DMS 273 (cell line): ENCODE measurements at regions not wholly inside any gene's neighbourhood (a gene's known extent, or its start where the extent isn't known, plus 50 kb on each side); places are given as distances from the start of the nearest gene placed in this dataset.
"Not testable (repeated sequence)": the region's sequence is repeated elsewhere in the genome, so short reads cannot be mapped to it uniquely, and the experiment has no call there.

Source experiments
- DNase-seq: peaks from one replicate; lab custom pipeline; 2025; ENCODE audit not compliant: unreplicated experiment; lab: John Stamatoyannopoulos, UW

GRCh38 chr12:17369556-17369955 is 720.4 kb downstream of the RERGL start:
- no peak for DNase-seq

- no peak for DNase-seq
Observed at GRCh38 chr12:17361224-17361623, 728.8 kb downstream of the RERGL start.

DNA sequence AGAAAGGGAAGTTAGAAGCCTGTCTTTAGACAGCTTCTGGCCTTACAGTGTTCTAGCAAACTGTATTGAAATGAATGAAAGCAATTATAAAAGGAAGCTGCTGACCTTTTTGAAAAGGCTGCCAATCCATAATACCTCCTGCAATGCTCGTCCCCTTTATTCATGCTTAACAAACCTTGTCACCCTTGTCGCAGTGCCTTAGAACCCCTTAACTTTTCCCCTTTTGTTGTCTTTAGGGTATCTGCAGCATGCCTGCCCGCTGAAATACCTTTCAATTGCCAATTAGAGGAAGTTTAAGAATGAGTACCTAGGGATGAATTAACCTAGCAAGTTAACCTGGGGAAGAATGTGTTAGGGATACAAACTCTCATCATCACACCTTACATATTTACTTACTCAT is 731.2 kb downstream of the RERGL start:
- no peak for DNase-seq

GRCh38 chr12:17357396-17357795 is 732.6 kb downstream of the RERGL start:
- DNase-seq, result no peak

- DNase-seq, result no peak
Observed at GRCh38 chr12:17352164-17352563, 737.8 kb downstream of the RERGL start.

- no peak for DNase-seq
Observed at GRCh38 chr12:17348311-17348710, 741.7 kb downstream of the RERGL start.

DNA sequence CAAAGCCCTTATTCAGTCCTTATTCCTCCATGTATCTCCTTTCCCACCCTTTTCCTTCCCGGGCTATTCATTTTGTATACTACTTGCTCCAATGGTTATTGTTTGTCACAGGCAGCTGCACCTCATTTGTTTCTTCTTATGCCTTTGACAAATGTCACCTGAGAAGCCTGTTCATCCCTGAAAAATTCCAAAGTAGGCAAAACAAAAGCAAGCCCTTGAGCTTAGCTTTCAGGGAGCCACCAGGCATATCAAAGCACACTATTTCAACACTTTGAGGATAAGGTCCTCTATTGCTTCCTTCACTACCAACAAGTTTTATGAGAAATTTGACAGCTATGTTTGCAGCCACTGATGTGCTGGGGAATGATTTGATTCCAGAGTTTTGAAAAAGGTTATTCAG is 738.7 kb upstream of the LMO3 start:
- DNase-seq, result no peak

DNA sequence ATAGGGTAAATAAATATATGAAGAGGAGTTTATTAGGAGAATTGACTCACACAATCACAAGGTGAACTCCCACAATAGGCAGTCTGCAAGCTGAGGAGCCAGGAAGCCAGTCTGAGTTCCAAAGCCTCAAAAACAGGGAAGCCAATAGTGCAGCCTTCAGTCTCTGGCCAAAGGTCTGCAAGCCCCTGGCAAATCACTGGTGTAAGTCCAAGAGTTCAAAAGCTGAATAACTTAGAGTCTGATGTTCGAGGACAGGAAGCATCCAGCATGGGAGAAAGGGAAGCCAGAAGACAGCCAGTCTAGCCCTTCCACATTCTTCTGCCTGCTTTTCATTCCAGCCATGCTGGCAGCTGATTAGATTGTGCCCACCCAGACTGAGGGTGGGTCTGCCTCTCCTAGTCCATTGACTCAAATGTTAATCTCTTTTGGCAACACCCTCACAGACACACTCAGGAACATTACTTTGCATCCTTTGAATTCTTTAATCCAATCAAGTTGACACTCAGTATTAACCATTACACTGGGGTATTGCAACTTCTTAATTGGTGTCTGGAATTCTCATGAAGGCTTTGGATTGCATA is 736.5 kb upstream of the LMO3 start:
- DNase-seq, result no peak

GRCh38 chr12:17335487-17335886 is 729.5 kb upstream of the LMO3 start:
- DNase-seq, result no peak

DNA sequence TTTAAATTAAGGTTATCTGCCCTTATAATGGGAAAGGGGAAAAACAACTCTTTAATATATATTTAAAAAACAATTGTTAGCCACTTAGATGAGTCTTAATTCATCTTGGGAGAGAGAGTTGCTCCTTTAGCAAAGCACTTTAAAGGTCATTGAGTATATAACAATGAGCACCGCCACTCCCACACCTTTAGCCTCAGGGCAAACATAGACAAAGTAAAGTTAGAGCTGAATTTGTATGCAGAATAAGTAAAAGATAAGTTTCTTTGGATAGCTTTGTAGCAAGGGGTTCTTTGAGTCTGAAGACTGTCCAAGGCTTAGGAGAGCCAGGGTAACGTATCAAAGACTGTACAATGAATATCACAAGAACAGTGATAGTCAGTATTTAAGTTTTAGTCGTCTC is 728.8 kb upstream of the LMO3 start:
- no peak for DNase-seq

DNA sequence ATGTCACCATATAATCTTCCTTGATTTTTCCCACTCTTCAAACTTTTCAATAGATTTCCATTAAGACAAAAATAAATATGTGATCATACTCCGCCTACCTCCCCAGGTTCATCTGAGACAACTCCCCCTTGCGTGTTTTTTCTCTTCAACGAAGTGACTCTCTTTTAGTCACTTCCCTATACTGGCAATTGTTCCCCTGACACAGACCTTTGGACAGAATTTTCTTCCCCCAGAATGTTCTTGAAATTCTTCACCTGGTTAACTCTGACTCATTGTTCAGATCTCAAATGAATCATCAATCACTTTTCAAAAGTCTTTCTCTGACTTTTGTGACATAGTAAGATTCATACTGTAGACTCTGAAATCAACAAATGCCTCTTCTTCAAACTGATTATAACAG is 727.3 kb upstream of the LMO3 start:
- no peak for DNase-seq

DNA sequence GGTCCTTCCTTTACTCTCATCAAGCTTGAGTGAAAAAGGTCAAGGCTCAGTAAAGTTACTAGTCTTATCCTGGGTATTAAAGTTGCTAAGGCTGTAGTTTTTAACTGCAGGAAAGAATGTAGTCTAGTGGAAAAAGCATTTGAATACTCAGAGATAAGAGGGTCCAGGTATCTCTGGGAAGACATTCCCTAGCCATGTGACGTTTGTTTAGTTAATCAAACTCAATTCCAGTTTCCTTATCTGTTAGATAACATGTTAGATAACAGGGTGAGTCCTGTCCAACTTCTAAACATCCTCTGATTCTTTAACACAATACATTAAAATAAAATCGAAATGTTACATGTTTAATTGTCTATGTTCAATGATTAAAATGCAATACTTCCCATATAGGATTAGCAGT is 720.7 kb upstream of the LMO3 start:
- DNase-seq, result no peak

DNA sequence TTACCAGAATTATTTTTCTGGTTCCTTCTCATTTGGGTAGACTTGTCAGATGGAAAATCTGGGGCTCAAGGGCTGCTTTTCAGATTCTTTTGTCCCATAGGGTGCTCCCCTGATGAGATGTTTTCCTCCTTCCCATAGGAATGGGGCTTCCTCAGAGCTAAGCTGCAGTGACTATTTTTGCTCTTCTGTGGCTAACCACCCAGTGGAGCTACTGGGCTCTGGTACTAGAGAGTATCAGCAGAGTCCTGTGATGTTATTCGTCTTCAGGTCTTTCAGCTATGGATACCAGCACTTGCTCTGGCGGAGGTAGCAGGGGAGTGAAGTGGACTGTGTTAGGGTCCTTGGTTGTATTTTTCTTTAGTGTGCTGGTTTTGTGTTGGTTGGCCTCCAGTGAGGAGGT is 716.1 kb upstream of the LMO3 start:
- DNase-seq, result no peak

GRCh38 chr12:17304503-17305347 is 698.8 kb upstream of the LMO3 start:
- DNase-seq, result no peak

- DNase-seq, result no peak
Observed at GRCh38 chr12:17302001-17302400, 696.0 kb upstream of the LMO3 start.

- no peak for DNase-seq
Observed at GRCh38 chr12:17301544-17301943, 695.6 kb upstream of the LMO3 start.

DNA sequence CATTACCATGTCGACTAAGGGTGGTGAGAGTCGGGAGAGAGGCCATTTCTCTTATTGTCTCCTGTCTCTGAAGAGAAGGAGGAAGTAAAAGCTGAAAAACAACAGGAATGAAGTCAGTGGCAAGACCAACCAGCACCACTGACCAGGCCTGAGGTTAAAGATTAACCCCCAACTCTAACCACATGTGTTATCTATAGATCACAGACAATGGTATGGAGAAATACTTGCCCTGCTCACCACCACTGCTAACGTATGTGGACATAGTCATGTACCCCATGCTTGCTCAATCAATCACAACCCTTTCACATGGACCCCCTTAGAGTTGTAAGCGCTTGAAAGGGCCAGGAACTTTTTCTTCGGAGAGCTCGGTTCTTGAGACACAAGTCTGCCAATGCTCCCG is 690.9 kb upstream of the LMO3 start:
- DNase-seq, result no peak

GRCh38 chr12:17286874-17287273 is 680.9 kb upstream of the LMO3 start:
- DNase-seq, result no peak

- no peak for DNase-seq
Observed at GRCh38 chr12:17284873-17285272, 678.9 kb upstream of the LMO3 start.

DNA sequence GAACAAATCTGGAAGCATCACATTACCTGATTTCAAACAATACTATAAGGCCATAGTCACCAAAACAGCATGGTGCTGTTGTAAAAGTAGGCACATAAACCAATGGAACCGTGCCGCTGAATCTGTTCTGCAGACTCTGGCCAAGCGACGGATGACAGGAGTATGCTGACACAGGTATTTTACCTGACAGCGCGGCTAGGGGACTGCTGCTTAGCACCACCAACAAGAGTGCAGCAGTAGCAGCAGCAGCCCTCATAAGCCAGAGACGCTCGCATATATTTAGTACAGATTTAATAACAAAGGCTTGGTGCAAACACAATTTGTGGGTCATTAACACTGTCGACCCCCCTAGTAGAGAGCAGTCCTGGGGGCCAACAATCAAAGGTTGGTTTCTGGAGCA is 677.6 kb upstream of the LMO3 start:
- DNase-seq, result no peak

- not testable (repeated sequence) for DNase-seq
Observed at GRCh38 chr12:17282169-17282568, 676.2 kb upstream of the LMO3 start.

- DNase-seq, result no peak
Observed at GRCh38 chr12:17278946-17279345, 673.0 kb upstream of the LMO3 start.

DNA sequence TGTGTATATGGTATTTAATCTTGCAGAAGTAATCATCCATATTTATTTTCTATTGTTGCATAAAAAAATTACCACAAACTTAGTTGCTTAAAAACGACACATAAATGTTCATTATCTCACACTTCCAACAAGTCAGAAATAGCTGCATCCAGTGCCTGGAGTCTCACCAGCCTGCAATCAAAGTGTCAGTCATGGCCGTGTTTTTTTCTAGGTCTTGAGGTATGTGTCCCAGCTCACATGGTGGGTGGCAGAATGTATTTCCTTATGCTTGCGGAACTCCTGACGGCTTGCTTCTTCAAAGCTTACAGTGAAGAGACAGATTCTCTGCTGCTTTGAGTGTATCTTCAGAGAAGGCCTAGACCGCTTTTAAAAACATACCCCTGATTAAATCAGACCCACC is 670.2 kb upstream of the LMO3 start:
- DNase-seq, result no peak
